ENCODE measurements at regions not wholly inside any gene's neighbourhood (a gene's known extent, or its start where the extent isn't known, plus 50 kb on each side); places are given as distances from the start of the nearest gene placed in this dataset.

GRCh38 chr20:6533761-6534479, 233.6 kb upstream of the BMP2 start:
- TF ChIP-seq CTCF (IDR thresholded peaks at IDR 0.05) (no peak), EP300 (IDR thresholded peaks at IDR 0.05) (no peak), POLR2A (IDR thresholded peaks at IDR 0.05) (no peak), POLR2AphosphoS5 (IDR thresholded peaks at IDR 0.05) (no peak)

Measured in upper lobe of left lung (tissue), 4 donors.